ENCODE measurements at regions not wholly inside any gene's neighbourhood (a gene's known extent, or its start where the extent isn't known, plus 50 kb on each side); places are given as distances from the start of the nearest gene placed in this dataset.

DNA sequence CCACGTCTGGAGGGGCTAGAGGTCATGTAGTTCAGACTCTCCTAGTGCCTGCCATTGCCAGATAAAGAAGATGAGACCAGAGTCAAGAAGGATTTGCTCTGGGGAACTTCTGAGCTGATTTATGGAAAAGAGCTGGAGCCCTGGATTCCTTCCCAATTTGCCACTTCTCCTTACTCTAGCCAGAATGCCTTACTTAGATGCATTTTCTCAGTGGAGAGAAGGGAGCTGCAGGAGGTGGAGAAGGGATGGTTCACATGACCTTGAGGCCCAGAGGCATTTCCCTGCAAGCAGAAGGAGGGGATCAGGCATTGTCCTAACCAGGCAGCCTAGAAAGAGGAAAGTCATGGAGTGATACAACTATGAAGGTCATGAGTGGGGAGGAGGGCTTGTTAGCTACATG lies 122.2 kb downstream of the UNC5CL start:
- no peak for TF ChIP-seq CTCF (IDR thresholded peaks at IDR 0.05; ENCODE audit: extremely low read depth, insufficient read depth, missing control alignments)
- in situ Hi-C loops (cut with MboI; ENCODE audit: low pct_unique_long_range_greater_than_20kb, low sequenced_read_pairs, unreplicated experiment) = no loop called here
- DNase-seq (ENCODE audit: low spot score) = no peak

DNA sequence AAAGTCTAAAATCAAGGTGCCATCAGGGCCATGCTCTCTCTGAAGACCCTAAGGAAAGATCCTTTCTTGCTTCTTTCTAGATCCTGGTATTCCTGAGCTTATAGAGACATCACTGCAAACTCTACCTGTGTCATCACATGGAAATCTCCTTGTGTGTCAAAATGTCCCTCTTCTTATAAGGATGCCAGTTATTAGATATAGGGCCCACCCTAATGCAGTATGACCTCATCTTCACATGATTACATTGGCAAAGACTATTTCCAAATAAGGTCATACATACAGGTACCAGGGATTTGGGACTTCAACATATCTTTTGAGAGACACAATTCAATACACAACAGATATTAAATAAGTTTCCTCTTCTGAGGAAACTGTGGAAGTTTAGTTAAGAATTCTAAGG lies 123.9 kb downstream of the UNC5CL start:
- in situ Hi-C loops (cut with MboI; ENCODE audit: low pct_unique_long_range_greater_than_20kb, low sequenced_read_pairs, unreplicated experiment) = no loop called here
- no peak for DNase-seq (ENCODE audit: low spot score)
- TF ChIP-seq CTCF (IDR thresholded peaks at IDR 0.05; ENCODE audit: extremely low read depth, insufficient read depth, missing control alignments) = no peak

- in situ Hi-C loops (cut with MboI; ENCODE audit: low pct_unique_long_range_greater_than_20kb, low sequenced_read_pairs, unreplicated experiment) = no loop called here
- no peak for DNase-seq (ENCODE audit: low spot score)
These were observed 125.0 kb downstream of the UNC5CL start for GRCh38 chr6:40914005-40914404.

DNA sequence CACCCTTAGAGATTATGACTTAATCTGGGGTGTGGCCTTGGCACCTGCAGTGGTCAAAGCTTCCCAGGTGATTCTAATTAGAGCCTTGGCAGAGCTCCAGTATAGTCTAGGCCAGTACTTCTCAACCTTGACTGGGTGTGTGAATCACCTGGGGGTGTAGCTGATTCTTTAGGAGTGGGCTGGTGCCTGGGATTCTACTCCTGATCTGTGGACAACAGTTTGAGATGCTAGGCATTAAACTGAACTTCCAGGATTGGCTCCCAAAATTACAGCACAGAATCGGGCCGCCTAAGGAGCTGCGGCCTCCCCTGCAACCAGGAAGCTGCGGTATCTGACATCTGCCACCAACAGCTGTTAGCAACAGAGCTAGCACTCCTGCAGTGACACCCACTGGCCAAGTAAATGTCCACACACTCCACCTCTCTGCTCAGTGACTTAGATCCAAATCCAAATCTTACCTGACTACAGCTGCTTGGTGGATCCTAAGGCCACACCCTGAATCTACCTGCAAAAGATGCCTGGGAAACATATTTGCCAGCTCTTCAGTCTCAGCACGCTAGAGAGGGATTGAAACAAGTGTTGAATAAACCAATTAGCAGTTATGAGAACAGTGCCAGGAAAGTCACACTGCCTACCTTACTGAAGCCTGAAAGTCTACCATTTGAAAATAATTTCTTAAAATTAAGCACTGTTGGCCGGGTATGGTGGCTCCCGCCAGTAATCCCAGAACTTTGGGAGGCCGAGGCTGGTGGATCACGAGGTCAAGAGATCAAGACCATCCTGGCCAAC lies 126.7 kb downstream of the UNC5CL start:
- peak; percentile 60 for DNase-seq (ENCODE audit: low spot score)
- TF ChIP-seq CTCF (IDR thresholded peaks at IDR 0.05; ENCODE audit: extremely low read depth, insufficient read depth, missing control alignments) = peak; percentile 66
- in situ Hi-C loops (cut with MboI; ENCODE audit: low pct_unique_long_range_greater_than_20kb, low sequenced_read_pairs, unreplicated experiment) = no loop called here

More at GRCh38 chr6:40914005-40914404, 125.0 kb downstream of the UNC5CL start:
- TF ChIP-seq CTCF (IDR thresholded peaks at IDR 0.05; ENCODE audit: extremely low read depth, insufficient read depth, missing control alignments) = no peak

DNA sequence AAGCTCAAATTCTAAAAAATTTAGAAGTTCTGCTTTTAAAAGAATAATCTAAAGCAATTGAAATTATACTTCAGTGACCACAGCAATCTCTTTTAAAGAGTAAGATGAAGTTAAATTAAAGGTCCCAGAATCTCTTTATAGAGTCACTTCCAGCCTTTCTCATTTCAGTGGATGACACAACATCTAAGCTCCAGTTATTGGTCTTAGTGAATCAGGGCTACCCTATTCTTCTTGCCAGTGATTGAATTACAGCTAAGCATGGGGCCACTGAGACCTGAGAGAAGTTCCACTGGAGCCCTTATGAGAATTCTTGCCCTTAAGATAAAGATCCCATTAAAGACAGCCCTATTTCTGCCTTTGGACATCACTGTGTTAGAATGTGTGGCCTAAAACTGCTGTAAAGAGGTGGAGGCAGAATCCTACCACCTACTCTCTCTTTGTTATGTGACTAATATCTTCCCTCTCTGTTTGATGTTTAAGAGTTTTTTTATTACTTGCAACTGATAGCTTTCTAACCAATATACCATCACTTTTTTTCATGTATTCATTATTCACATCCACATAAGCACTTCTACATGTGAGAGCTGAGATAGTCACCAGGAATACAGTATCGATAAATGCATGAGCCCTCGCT lies 128.6 kb downstream of the UNC5CL start:
- in situ Hi-C loops (cut with MboI; ENCODE audit: low pct_unique_long_range_greater_than_20kb, low sequenced_read_pairs, unreplicated experiment) = no loop called here
- TF ChIP-seq CTCF (IDR thresholded peaks at IDR 0.05; ENCODE audit: extremely low read depth, insufficient read depth, missing control alignments) = no peak
- no peak for DNase-seq (ENCODE audit: low spot score)

GRCh38 chr6:40909811-40910210 lies 129.2 kb downstream of the UNC5CL start:
- in situ Hi-C loops (cut with MboI; ENCODE audit: low pct_unique_long_range_greater_than_20kb, low sequenced_read_pairs, unreplicated experiment) = no loop called here
- TF ChIP-seq CTCF (IDR thresholded peaks at IDR 0.05; ENCODE audit: extremely low read depth, insufficient read depth, missing control alignments) = no peak
- DNase-seq (ENCODE audit: low spot score) = no peak
